GM21515 (cell line): ENCODE measurements at regions not wholly inside any gene's neighbourhood (a gene's known extent, or its start where the extent isn't known, plus 50 kb on each side); places are given as distances from the start of the nearest gene placed in this dataset.

ENCODE experiments used
- ATAC-seq: cut with Tn5 transposase; IDR thresholded peaks from one replicate; pipeline ENCODE4 v1.9.1; 2021; ENCODE audit not compliant: unreplicated experiment

DNA sequence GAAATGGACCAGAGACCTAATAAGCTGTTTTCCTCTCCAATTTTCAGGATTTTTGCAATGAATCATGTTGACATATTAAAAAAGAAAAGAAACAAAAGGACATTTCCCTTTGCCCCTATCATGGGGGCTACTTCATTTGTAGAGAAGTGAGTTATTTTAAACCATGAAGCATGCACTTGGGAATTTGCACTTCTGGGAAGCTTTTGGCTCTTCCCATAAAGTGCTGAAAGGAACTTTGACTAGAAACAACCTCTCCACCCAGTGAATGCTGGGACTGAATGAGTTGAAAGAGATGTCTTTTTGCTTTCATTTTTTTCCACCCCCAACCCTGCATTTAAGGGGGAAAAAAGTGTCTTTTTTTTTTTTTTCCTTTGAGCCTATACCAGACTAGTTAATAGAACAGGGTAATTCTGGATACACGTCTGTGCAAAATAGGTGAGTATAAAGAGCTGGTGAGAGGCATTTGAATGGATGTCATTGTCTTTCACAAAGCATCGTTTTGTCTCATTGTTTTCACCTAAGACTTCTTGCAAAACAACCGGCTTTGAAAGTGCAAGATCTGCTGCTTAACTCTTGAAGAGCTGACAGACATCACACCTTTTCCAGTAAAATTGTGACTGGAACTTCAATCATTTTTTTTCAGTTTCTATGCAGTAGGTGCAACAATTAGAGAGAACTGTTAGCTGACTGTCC, 138.7 kb upstream of the BACH2 start:
- no peak for ATAC-seq

DNA sequence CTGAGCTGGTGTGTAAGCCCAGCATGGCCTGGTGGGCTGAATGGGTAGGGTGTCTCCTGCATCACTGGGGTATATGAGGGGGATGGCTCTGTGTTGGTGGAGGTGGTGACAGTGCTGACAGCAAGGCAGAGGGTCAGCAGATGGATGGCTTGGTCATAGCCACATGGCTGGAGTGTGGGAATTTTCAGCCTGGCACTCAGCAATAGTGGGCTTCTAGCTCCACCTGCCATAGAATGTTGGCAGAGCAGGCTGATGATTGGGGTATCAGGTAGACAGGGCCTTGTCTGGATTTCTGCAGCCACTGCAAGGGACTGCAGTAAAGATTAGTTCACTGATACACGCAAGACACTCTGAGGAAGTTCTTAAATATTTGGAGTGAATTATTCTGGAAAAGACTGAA, 137.5 kb upstream of the BACH2 start:
- no peak for ATAC-seq

DNA sequence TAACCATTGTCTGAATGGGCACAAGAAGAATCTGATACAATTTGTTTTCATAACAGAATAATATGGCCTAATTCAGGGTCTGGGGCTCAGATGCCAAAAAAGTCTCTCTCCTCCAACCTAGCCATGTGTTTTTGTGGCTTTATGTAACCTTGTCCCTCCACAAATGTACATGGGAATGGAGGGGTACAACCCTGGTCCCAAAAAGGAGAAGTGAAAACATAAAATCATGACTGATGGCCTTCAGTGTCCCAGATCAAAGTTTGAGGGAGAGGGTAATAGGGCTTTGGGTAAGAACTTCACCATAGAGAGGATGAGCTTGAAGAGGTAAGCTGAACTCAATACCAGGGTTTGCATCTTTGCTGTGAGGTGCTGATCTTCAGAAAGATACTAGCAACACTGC, 136.3 kb upstream of the BACH2 start:
- no peak for ATAC-seq

DNA sequence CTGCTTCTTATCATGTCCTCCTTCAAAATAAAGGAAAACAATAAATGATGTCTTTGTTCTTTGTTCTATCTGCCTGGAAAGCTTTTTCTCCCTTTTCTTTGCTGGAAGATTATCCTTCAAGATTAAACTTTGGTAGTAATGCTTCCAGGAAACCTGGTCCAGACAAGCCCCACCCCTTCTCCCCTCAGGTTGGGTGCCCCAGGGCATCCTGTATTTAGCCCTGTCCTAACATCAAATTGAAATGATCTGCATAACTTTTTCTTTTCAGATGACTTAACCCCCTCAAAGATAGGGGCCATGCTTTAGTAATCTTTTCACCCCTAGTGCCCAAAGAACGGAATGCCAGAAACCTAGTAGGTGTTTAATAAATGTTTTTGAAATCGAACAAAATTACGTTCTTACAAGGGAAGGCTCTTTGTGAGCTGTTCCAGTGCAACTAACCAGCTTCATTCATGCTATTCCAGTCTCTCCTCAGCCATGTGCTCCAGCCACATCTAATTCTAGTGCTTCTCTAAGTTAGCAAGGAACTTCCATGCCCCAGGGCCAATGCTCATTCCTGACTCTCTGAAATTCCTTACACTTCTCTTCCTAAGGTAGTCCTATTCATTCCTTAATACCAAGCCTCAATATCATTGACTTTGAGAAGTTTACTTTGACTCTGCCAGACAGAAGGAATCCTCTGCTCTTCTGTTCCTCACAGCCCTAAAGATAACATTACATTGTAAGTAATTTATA, 135.6 kb upstream of the BACH2 start:
- no peak for ATAC-seq

DNA sequence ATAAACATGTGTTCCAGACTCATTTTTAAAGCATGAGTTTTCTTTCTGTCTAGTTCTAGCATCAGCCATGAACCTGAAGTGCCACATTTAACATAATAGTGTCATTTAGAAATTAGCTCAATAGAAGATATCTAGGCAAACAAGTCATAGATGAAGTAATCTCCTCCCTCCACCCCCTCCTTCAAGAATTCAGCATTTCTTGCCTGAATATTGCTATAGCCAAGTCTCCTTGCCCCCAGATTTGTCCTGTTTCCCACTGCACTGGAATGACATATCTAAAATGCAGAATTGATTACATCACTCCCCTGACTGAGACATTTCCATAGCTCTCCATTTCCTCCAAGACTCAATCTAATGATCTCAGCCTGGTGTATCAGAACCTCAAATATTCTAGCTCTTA, 134.9 kb upstream of the BACH2 start:
- no peak for ATAC-seq

DNA sequence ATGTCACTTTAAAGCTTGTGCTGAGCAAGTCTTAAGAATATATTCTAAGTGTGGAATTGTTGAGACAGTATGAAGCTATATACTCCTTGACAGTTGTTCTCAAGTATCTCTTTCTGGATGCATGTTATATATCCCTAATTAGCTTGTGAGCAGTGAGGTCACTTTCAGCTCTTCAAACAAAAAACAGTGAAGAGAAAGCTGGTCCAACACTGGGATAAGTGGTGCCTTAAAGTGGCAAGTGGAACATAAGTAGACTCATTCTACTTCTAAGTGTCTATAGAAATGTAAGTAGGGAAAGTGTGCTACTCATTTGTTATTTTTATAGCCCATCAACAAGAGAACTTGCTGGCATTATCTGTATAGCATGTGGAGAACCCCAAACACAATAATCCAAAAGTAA, 133.1 kb upstream of the BACH2 start:
- ATAC-seq: no peak

DNA sequence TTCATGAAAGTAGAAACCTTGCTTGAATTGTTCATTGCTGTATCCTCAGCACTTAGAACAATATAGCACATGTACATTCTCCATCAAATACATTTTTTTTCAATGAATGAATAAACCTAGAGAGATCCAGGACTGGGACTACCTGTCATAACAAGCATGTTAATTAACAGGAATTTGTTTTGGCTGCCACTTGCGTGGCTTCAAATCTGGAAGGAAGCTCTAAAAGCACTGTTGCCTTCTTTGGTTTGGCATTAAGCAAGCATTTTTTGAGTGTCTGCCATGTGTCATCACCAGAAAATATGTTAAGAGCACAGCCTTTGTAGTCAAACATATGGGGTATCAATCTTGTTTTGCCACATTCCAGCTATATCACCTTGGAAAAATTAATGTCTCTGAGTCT, 131.9 kb upstream of the BACH2 start:
- no peak for ATAC-seq

DNA sequence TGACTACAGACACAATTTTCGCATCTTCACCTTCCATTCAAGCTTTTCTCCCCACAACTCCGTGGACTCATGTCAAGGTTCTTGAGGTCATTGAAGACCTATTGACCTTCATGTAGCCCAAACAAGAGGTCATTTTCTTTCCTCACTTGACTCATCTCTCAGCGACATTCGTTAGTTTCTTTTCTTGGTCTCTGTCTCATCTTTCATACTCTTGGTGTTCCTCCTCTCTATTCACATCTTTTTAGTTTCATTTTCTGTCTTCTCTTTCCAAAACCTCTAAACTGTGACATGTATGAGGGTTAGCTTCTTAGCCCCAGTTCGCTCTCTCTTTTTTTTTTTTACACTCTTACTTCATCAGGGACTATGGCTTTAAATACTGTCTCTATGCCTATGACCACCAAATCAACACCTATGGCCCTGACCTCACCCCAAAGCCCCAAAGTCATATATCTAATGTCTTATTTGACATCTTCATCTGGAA, 128.6 kb upstream of the BACH2 start:
- peak; percentile 98 for ATAC-seq

DNA sequence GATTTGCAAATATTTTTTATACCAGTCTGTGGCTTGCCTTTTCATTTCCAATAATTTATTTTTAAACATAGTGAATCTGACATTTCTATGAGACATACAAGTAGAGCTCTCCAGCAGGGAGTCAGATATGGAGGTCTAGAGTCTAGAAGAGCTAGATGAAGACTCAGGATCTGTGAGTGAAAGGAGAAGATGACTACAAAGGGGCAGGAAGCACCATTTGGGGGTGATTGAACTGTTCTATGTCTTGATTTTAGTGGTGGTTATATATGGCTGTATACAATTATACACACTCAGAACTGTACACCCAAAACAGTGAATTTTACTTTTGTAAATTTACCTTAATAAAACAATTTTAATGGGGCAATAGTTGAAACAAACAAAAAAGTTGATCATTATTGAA, 127.9 kb upstream of the BACH2 start:
- ATAC-seq: peak; percentile 4

DNA sequence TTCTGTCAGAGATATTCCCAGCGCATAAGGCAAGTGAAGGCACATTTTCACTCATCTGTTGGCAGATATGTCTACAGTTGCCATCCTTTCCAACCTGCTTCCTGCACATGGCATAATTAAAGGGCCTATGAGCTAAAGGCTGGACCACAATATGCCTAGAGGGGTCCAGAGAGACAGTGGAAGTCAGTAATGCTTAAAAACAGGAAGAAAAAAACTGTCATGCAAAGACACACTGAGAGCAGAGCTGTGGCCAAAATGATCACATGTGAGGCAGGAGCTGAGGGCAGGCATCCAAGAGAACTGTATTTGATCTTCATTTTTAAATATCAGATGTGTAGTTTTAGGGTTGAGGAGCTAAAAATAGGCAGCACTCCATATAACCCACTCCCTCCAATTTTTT, 125.0 kb upstream of the BACH2 start:
- no peak for ATAC-seq

DNA sequence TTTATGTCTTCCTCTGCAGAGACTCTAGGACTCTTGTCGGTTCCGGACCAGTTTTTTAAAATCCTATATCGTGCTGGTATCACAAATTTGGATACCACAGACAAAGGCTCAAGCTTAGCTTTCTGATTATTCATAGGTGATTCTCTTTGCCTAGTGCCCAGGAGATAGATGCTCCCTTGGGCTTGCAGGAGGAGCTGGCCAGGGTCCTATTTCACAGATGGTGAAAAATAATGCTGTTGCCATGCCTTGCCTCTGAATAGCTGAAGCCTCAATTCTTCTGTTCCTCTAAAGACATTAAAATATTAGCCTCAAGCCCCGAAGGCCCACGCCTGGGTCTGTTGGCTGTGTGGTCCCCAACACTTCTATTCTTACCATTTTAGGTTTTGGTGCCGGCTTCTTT, 123.9 kb upstream of the BACH2 start:
- ATAC-seq: no peak

DNA sequence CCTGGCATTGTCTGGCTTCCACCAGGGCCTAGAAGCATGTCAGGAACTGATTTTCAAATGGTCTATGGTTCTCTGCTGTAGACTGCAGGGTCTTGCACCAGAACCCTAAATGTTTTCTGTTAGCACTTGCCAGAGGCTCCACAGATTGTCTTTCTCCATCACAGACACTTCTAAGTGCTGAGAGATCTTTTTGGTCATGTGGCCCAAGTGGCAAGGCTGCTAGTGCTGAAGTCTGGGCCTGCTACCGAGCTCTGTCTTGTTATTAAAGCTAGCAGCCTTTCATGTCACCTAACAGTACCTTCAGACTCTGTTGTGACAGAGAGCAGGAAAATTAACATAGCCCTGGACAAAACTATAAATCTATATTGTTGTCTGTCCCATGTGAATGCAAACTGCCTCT, 120.7 kb upstream of the BACH2 start:
- ATAC-seq: no peak

DNA sequence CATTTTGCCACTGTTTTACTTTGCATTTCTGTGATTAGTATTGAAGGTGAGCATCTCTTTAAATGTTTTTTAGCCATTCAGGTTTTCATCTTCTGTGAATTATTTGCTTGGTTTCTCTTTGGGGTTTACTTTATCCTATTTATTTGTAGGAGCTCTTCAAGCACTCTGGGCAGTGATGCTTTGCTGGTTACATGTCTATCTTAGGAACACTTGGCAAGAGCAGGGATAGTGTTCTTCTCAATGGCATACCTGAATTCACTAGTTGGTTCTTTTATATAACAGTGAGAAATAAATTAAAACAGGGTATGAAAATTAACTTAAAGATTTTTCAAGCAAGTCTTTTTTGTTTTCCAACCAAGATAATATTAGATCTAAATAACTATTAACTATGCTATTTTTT, 119.7 kb upstream of the BACH2 start:
- ATAC-seq: no peak

DNA sequence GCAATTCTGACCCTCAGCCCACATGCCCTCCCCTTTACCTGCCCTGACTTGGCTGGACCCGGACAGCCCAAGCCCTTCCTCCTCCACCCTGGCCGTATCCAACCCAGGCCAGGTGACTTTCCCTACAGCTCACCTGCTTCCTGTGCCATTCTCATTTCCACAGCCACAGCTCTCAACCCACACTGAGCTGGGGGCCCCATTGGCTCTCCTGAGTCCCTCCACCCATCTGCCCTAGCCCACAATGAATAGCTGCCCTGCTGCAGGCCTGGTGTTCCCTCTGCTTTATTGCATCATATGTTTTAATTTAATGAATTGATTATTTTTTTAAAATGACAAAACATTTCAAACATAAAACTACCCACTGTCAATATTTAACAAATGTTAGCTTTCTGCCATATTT, 118.5 kb upstream of the BACH2 start:
- ATAC-seq: no peak

DNA sequence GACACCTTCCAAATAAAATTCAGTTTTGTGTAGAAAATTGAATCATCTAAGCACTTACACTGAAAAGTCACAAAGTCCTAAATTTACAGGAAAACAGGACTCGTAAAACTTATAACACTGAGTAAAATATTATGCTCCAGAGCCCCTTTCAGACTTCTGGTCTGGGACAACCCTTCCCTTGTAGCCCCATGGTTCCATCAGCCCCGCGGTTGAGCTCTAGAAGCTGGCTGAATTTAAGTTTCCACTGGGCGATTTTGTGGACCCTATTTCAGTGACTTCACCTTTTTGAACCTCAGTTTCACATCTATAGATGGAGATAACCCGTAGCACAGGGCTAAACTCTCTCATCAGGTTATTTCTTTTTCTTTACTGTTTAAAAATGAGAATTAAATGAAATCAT, 117.7 kb upstream of the BACH2 start:
- no peak for ATAC-seq

DNA sequence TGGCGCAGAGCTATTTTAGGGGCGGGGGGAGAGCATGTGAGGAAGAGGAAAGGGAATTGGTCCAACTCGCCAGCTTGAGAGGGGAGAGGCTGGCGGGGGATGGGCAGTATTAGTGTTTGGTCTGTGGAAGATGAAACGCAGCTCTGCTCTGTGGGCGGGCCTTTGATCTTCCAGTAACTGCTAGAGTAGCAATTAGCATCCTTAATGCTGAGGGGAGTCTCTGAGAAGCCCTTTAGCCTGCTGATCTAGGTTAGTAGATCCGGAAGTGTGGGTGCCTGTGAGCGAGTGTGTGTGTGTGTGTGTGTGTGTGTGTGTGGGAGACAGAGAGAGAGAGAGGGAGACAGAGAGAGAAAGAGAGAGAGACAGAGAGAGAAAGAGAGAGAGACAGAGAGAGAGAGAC, 117.2 kb upstream of the BACH2 start:
- no peak for ATAC-seq

DNA sequence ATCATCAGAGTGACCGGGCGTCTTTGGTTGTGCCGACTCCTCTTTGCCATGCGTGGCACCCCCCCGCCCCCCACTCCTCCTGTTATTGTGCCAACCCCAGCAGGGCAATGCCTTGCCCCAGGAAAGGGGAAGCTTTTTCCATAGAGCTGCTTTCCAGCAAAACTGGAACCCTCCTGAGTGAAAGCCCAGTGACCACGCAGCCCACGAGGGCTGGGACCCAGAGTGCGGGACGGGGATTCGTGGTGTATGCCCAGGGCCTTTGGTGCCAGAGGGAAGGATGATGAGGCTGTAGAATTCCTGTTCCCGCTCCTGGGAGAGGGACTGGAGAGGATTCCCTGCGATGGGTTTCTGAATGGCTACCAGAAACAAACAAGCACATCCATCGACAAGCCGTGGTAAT, 116.8 kb upstream of the BACH2 start:
- ATAC-seq: no peak

DNA sequence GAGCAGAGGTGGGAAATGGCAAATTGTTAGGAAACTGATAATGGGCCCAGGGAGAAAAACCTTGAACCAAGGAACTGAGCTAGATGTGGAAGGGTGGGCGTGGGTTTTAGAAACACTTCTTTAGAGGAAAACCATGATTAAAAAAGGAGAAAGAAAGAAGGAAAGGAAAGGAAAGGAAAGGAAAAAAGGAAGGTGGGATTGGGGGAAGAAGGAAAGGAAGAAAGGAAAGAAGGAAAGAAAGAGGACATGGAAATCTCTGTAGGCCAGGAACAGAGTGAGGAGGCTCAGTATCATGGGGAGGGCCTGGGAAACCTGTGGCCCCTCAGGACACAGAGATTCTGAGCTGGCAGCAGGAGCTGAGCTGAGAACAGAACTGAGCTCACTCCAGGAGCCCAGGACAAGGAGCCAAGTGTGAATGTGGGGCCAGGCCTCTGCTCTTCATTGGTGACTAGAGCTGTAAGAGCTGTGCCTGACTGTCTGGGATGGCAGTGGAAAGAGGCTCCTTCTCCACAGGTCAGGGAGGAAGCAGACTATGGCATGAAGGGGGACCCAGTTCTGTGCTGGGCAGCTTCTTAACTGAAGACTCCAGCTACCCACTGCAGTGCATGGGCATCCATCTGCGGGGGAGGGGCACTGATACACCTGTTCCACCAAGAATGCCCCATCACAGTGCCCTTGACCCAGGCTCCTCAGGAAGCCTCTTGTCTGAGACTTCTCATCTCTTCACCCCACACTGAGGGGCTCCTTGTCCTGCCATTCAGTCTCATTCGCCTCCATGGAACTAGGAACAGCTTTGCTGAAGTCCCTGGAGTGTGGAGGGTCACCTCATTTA, 116.1 kb upstream of the BACH2 start:
- no peak for ATAC-seq

DNA sequence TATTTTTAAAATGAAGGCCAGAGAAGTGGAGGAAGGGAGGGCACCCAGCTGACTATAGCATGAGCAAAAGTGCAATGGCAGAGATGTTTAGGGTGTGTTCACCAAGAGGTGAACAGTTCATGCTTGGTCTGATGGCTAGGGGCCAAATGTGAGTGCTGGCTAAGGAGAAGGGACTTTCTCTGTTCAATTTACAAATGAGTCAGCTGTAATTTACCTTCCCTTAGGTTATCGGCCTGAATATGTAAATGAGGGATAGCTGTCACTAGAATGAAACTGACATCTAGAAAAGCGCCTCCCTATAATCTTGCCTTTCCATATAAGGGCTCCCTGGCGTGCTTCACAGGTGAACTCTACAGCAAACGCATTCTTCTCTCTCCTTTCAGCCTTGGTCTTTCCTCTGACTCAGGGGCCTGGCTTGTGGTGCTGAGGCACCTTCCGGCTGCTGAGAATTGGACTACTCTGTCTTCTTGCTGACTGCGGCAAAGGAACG, 114.7 kb upstream of the BACH2 start:
- ATAC-seq: peak; percentile 95

DNA sequence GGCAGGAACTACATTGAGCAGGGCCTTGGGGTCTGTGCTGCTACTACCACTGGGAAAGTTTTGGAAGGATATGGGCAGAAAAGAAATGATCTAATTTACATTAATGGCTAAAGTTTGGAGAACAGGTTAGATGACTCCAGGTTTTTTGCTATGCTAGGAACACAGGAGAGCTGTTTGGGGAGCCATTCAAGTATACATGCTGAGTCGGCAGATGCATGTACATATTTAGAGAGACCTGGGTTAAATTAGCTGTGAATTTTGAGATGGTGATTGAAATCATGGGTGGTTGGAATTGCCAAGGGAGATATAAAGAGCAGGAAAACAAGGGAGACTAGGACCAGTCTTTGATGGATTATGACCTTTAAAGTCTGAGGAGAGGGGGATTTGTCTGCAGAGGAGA, 113.1 kb upstream of the BACH2 start:
- no peak for ATAC-seq

DNA sequence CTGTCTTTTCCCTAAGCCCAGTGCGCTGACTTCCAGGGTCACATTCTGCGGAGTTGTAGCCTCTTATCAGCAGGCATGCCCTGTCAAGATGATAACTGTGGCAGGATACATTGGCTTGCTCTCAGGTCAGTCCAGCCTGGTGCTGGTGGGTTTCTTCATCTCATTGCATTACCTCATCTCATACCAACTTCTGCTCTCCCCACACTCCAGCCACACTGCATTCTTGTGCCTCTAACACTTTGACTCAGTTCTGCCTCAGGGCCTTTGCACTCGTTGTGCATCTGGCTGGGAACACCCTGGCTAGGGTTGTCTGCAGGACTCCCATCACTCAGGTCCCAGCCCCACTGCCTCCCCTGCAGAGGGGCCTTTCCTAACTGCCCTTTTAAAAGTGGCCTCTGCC, 110.3 kb upstream of the BACH2 start:
- no peak for ATAC-seq
